Naive thymus-derived CD4-positive, alpha-beta T cell (primary cell): ENCODE measurements at regions not wholly inside any gene's neighbourhood (a gene's known extent, or its start where the extent isn't known, plus 50 kb on each side); places are given as distances from the start of the nearest gene placed in this dataset.

Experiments used
- ATAC-seq: fragments of 150-1000 bp; cut with Tn5 transposase; 2 replicates; pipeline ENCODE4 v1.10.0; 2021; ENCODE audit warnings: mild to moderate bottlenecking, moderate library complexity
- CTCF ChIA-PET: fragments of 350-600 bp; sonication (Branson Sonifier 250); formaldehyde crosslinking; loops from one replicate; lab custom pipeline; 2021; ENCODE audit warnings: antibody characterized with exemption; lab: Charles Lee
- POLR2A ChIA-PET: fragments of 350-600 bp; sonication (Branson Sonifier 250); formaldehyde crosslinking; loops from one replicate; lab custom pipeline; 2021; ENCODE audit warnings: antibody characterized with exemption, inconsistent platforms; lab: Charles Lee
- DNase-seq, 9 donors: peaks; one replicate each; pipeline versions ENCODE4 v3.0.0 to v3.0.0-alpha.2; 2020 to 2022; ENCODE audit warnings: mixed read lengths in 1 of 9
- H3K27ac ChIP-seq: one replicate; pipeline ENCODE4 v1.7.0; 2013; ENCODE audit warnings: mild to moderate bottlenecking, low read depth, low read length, moderate library complexity
- H3K27me3 ChIP-seq, 2 donors: one replicate each; pipeline ENCODE4 v1.7.0; 2013; ENCODE audit warnings: low read length in 2 of 2, mild to moderate bottlenecking in 2 of 2, moderate library complexity in 2 of 2; ENCODE audit not compliant: control insufficient read depth in 2 of 2, insufficient read depth in 2 of 2
- H3K36me3 ChIP-seq, 3 experiments: 1 replicate in 2 of 3; 2 replicates in 1 of 3; pipeline ENCODE4 v1.7.0; 2013; ENCODE audit warnings: low read length in 3 of 3, mild to moderate bottlenecking in 3 of 3, moderate library complexity in 1 of 3; ENCODE audit not compliant: insufficient read depth in 3 of 3, control insufficient read depth in 2 of 3
- H3K4me1 ChIP-seq, 2 donors: one replicate each; pipeline ENCODE4 v1.7.0; 2013; ENCODE audit warnings: low read length in 2 of 2, mild to moderate bottlenecking in 2 of 2, moderate library complexity in 1 of 2; ENCODE audit not compliant: control insufficient read depth in 2 of 2, insufficient read depth in 2 of 2
- H3K4me3 ChIP-seq: 2 replicates; pipeline ENCODE4 v1.7.0; 2013; ENCODE audit warnings: mild to moderate bottlenecking, low read length
- H3K9me3 ChIP-seq, 3 experiments: 1 replicate in 2 of 3; 2 replicates in 1 of 3; pipeline ENCODE4 v1.7.0; 2013; ENCODE audit warnings: low read length in 3 of 3; ENCODE audit not compliant: control insufficient read depth in 2 of 3
- H3K27ac Mint-ChIP-seq, 9 donors: one replicate each; pipeline ENCODE4 v1.8.0; 2020 to 2022; ENCODE audit warnings: mixed read lengths in 9 of 9, mild to moderate bottlenecking in 8 of 9, moderate library complexity in 5 of 9, inconsistent platforms in 2 of 9
- H3K27me3 Mint-ChIP-seq, 5 donors: one replicate each; pipeline ENCODE4 v1.8.0; 2021 to 2022; ENCODE audit warnings: mixed read lengths in 5 of 5, mild to moderate bottlenecking in 1 of 5
- H3K36me3 Mint-ChIP-seq, 5 donors: one replicate each; pipeline ENCODE4 v1.8.0; 2020 to 2022; ENCODE audit warnings: mixed read lengths in 5 of 5, mild to moderate bottlenecking in 3 of 5, inconsistent platforms in 1 of 5
- H3K4me1 Mint-ChIP-seq, 7 donors: one replicate each; pipeline ENCODE4 v1.8.0; 2020 to 2022; ENCODE audit warnings: mixed read lengths in 7 of 7, mild to moderate bottlenecking in 3 of 7, inconsistent platforms in 1 of 7
- H3K4me3 Mint-ChIP-seq, 10 donors: one replicate each; pipeline ENCODE4 v1.8.0; 2020 to 2022; ENCODE audit warnings: mild to moderate bottlenecking in 10 of 10, mixed read lengths in 10 of 10, moderate library complexity in 6 of 10, inconsistent platforms in 2 of 10
- H3K9me3 Mint-ChIP-seq, 11 donors: one replicate each; pipeline ENCODE4 v1.8.0; 2020 to 2022; ENCODE audit warnings: mixed read lengths in 11 of 11, mild to moderate bottlenecking in 4 of 11, inconsistent platforms in 1 of 11, moderate library complexity in 1 of 11
- intact Hi-C, 2 donors: fragments of 100-400 bp; cut with micrococcal nuclease; formaldehyde crosslinking; loops; one replicate each; pipeline ENCODE4 v1.15.1; 2023

DNA sequence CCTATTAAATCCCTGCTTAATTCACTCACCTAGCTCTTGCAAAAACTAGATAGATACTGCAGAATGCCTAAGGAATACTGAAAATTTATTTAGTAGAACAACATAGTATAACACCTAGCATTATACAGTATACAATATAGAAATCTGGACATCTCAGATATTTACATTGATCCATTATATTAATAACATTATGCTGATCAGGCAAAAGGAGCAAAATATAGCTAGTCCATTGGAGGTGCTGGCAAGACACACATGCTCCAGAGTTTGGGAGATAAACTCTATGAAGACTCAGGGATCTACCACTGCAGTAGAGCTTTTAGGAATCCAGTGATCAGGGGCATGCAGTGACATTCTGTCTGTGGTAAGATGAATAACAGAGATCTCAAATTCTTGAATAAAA is 357.6 kb downstream of the TBC1D4 start:
- Histone ChIP-seq H3K9me3 (no peaks in the 10 kb centered on the region), H3K27me3 (no peaks in the 10 kb centered on the region), H3K4me3 (no peak overlapping the region), H3K27ac (no peak overlapping the region), H3K36me3 (no peaks in the 10 kb centered on the region), H3K4me1 (no peaks in the 10 kb centered on the region)
- ATAC-seq: no peak
- H3K36me3 Mint-ChIP-seq: no peaks in the 10 kb centered on the region
- intact Hi-C loops: no loop called here
- no peaks in the 10 kb centered on the region for H3K4me1 Mint-ChIP-seq
- H3K27ac Mint-ChIP-seq: no peak overlapping the region
- H3K9me3 Mint-ChIP-seq: peaks cover 0 to 5% (median 0%) of the 10 kb centered on the region in 11 donors
- POLR2A ChIA-PET: no interaction called here
- H3K27me3 Mint-ChIP-seq: peaks cover 0 to 15% (median 11%) of the 10 kb centered on the region in 5 donors
- CTCF ChIA-PET: no interaction called here
- no peak overlapping the region for H3K4me3 Mint-ChIP-seq
- DNase-seq: no peak

- no peaks in the 10 kb centered on the region for H3K4me1 ChIP-seq
- no peak overlapping the region for H3K27ac ChIP-seq
- ATAC-seq (no peak), DNase-seq (no peak)
- H3K27me3 Mint-ChIP-seq: peaks cover 0 to 15% (median 10%) of the 10 kb centered on the region in 5 donors
- H3K27me3 ChIP-seq: no peaks in the 10 kb centered on the region
- no peak overlapping the region for H3K4me3 ChIP-seq
- ChIA-PET POLR2A (no interaction called here), CTCF (no interaction called here)
- intact Hi-C loops: no loop called here
- no peaks in the 10 kb centered on the region for H3K9me3 ChIP-seq
- H3K9me3 Mint-ChIP-seq: peaks cover 0 to 3% (median 0%) of the 10 kb centered on the region in 11 donors
- H3K4me1 Mint-ChIP-seq: no peaks in the 10 kb centered on the region
- no peaks in the 10 kb centered on the region for H3K36me3 Mint-ChIP-seq
- no peak overlapping the region for H3K4me3 Mint-ChIP-seq
- no peak overlapping the region for H3K27ac Mint-ChIP-seq
- H3K36me3 ChIP-seq: no peaks in the 10 kb centered on the region
These were observed 358.5 kb downstream of the TBC1D4 start for GRCh38 chr13:75123428-75123827.

DNA sequence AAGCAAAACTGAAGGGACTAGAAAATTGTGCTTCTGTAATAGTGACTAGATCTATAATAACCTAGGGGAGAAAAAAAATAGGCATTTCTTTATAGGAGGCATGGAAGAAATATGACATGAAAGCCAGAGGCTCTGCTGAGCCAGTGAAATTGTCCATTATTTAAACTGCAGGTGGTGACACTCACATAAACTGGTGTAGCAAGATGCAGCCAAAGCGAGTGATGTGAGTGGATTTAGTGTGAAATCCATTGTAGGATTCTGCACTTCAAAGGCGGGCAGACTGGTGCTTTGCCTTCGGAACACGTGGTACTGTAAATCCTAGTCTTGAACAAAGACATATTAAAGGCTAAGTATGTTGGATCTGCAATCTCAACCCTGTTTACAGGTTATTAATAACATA is 361.9 kb downstream of the TBC1D4 start:
- CTCF ChIA-PET: no interaction called here
- Mint-ChIP-seq H3K9me3 (peaks cover 0 to 3% (median 0%) of the 10 kb centered on the region in 11 donors), H3K36me3 (no peaks in the 10 kb centered on the region), H3K4me3 (no peak overlapping the region), H3K27me3 (peaks cover 0 to 15% (median 10%) of the 10 kb centered on the region in 5 donors), H3K4me1 (no peaks in the 10 kb centered on the region), H3K27ac (no peak overlapping the region)
- Histone ChIP-seq H3K36me3 (no peaks in the 10 kb centered on the region), H3K27ac (no peak overlapping the region), H3K27me3 (no peaks in the 10 kb centered on the region), H3K4me1 (no peaks in the 10 kb centered on the region), H3K4me3 (no peak overlapping the region), H3K9me3 (no peaks in the 10 kb centered on the region)
- intact Hi-C loops: no loop called here
- DNase-seq (no peak), ATAC-seq (no peak)
- POLR2A ChIA-PET: no interaction called here

DNA sequence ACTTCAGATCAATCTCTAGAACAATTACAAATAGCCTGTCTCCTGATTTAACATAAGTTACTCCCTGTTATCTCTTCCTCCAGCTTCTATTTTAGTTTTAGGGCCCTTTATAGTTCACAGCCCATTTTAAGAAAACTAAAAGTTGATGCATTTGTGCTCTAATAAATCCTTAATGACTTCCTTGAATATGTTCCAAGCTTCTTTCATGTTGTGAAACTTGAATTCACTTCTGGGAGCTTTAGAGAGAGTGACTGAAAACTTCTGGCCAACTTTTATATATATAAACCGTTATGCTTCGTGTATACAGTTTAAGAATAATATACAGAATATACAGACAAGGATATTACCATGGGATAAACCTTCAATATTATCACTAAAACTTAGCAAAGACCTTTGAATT is 366.8 kb downstream of the TBC1D4 start:
- H3K27ac Mint-ChIP-seq: no peak overlapping the region
- Histone ChIP-seq H3K4me1 (no peaks in the 10 kb centered on the region), H3K27me3 (no peaks in the 10 kb centered on the region), H3K4me3 (no peak overlapping the region), H3K36me3 (no peaks in the 10 kb centered on the region), H3K9me3 (no peaks in the 10 kb centered on the region), H3K27ac (no peak overlapping the region)
- H3K4me1 Mint-ChIP-seq: no peaks in the 10 kb centered on the region
- ATAC-seq (no peak), DNase-seq (no peak)
- H3K9me3 Mint-ChIP-seq: peaks cover 0 to 26% (median 6%) of the 10 kb centered on the region in 11 donors
- intact Hi-C loops: no loop called here
- POLR2A ChIA-PET: no interaction called here
- no peak overlapping the region for H3K4me3 Mint-ChIP-seq
- CTCF ChIA-PET: no interaction called here
- H3K27me3 Mint-ChIP-seq: peaks cover 0 to 11% (median 5%) of the 10 kb centered on the region in 5 donors
- H3K36me3 Mint-ChIP-seq: no peaks in the 10 kb centered on the region

DNA sequence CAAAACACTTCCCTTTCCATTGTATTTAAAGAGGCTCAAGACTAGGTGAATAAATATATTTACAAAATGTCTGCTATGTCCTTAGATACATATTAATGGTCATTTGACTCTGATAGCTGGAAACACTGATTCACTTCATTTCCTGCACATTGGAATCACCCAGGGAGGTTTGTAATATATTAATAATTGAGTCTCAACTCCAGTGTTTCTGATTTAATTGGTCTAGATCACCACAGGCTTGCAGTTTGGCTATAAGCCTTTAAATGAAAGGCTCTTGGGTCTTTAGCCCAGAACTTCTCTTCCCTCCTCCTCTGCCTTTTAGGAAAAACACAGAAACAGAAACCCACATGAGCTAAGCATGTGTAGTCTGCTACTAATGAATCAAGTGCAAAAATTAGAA is 378.0 kb downstream of the TBC1D4 start:
- Mint-ChIP-seq H3K27me3 (peaks cover 0 to 44% (median 34%) of the 10 kb centered on the region in 5 donors), H3K4me3 (no peak overlapping the region), H3K4me1 (no peaks in the 10 kb centered on the region), H3K27ac (no peak overlapping the region), H3K36me3 (no peaks in the 10 kb centered on the region), H3K9me3 (peaks cover 0 to 9% (median 4%) of the 10 kb centered on the region in 11 donors)
- H3K4me1 ChIP-seq: no peaks in the 10 kb centered on the region
- no peaks in the 10 kb centered on the region for H3K27me3 ChIP-seq
- ATAC-seq (no peak), DNase-seq (no peak)
- H3K4me3 ChIP-seq: no peak overlapping the region
- CTCF ChIA-PET: no interaction called here
- intact Hi-C loops: no loop called here
- H3K36me3 ChIP-seq: no peaks in the 10 kb centered on the region
- H3K27ac ChIP-seq: no peak overlapping the region
- H3K9me3 ChIP-seq: no peaks in the 10 kb centered on the region
- POLR2A ChIA-PET: no interaction called here

DNA sequence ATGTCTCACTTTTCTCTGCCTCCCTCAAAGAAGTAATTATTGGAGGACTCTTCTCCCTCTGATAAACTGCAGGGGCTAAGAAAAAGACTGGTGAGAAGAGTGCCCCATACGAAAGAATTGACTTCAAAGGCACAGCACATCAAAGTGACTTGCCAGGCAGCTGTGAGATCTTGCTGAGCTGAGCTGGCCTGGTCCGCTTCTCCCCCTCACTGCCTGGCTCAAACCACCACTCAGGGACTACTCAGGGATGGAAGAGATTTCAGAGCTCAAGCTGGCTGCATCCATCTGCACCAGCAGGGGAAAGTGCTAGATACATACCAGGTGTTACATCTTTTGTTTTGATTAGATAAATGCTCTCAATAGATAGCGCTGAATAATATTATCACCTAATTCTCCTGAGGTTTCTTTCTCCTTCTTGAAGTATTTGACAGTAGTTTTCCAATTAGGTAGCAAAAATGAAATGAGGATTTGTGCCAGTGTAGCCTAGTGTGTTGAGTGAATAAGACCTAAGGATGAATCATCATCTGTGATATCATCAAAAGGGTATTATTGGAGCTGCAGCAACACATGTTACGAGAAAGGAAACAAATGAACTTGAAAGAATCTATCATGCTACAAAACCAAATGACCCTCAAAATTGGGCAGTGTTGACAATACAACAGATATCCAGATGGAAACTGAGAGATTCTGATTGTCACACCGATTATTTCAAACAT is 379.8 kb downstream of the TBC1D4 start:
- DNase-seq (no peak), ATAC-seq (no peak)
- ChIA-PET CTCF (no interaction called here), POLR2A (no interaction called here)
- Histone ChIP-seq H3K4me3 (no peak overlapping the region), H3K36me3 (no peaks in the 10 kb centered on the region), H3K27ac (no peak overlapping the region), H3K4me1 (no peaks in the 10 kb centered on the region), H3K9me3 (no peaks in the 10 kb centered on the region), H3K27me3 (no peaks in the 10 kb centered on the region)
- Mint-ChIP-seq H3K4me3 (no peak overlapping the region), H3K36me3 (no peaks in the 10 kb centered on the region), H3K4me1 (no peaks in the 10 kb centered on the region), H3K27ac (no peak overlapping the region), H3K27me3 (peaks cover 0 to 46% (median 21%) of the 10 kb centered on the region in 5 donors), H3K9me3 (peaks cover 0 to 8% (median 0%) of the 10 kb centered on the region in 11 donors)
- intact Hi-C loops: no loop called here

DNA sequence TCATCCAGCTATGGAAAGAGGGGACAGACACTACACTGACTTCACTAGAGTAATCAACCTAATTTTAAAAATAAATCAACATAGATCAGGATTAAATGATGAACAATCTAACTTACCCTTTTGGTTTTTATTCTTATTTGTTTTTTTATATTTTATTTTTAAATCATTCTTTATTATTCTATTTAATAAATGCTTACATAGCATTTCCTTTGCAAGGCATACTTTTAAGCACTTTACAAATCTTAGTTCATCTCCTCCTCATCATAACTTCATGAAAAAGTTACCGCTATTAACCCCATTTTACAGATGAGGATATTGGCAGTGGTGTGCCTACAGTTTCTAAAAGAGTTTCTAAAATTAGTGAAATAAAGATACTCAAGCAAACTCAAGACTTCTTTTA is 380.6 kb downstream of the TBC1D4 start:
- H3K4me1 Mint-ChIP-seq: no peaks in the 10 kb centered on the region
- ChIA-PET POLR2A (no interaction called here), CTCF (interaction anchor here (1.1 kb wide), 1 partner anchor 10 kb away, joined by 3 read pairs; no protein-coding TSS in a partner anchor)
- H3K4me3 Mint-ChIP-seq: no peak overlapping the region
- Histone ChIP-seq H3K36me3 (no peaks in the 10 kb centered on the region), H3K4me3 (no peak overlapping the region), H3K27me3 (no peaks in the 10 kb centered on the region), H3K4me1 (no peaks in the 10 kb centered on the region), H3K27ac (no peak overlapping the region), H3K9me3 (no peaks in the 10 kb centered on the region)
- DNase-seq: no peak
- H3K36me3 Mint-ChIP-seq: no peaks in the 10 kb centered on the region
- H3K27ac Mint-ChIP-seq: no peak overlapping the region
- ATAC-seq: no peak
- H3K9me3 Mint-ChIP-seq: peaks cover 0 to under 1% (median 0%) of the 10 kb centered on the region in 11 donors
- intact Hi-C loops: no loop called here
- H3K27me3 Mint-ChIP-seq: peaks cover 0 to 43% (median 19%) of the 10 kb centered on the region in 5 donors
